Activated T-helper 1 cell treated with anti-CD3 and anti-CD28 coated beads, Interleukin-12 subunit alpha, Interleukin-12 subunit beta, Interleukin-2, Interleukin-4 antibody, amounts not matched to agents 30 ng/mL and 10 ng/mL and 1 ng/mL, durations not matched to agents 14 hours and 24 hours and 36 hours (primary cell): ENCODE measurements at regions not wholly inside any gene's neighbourhood (a gene's known extent, or its start where the extent isn't known, plus 50 kb on each side); places are given as distances from the start of the nearest gene placed in this dataset.

Source experiments
- DNase-seq: peaks from one replicate; pipeline ENCODE4 v3.0.0; 2021; ENCODE audit warnings: low spot score
- H3K27ac Mint-ChIP-seq: one replicate; pipeline ENCODE4 v1.8.0; 2021; ENCODE audit warnings: mild to moderate bottlenecking, mixed read lengths
- H3K27me3 Mint-ChIP-seq: one replicate; pipeline ENCODE4 v1.8.0; 2022; ENCODE audit warnings: mild to moderate bottlenecking, moderate library complexity, mixed read lengths; ENCODE audit not compliant: insufficient read depth
- H3K36me3 Mint-ChIP-seq: one replicate; pipeline ENCODE4 v1.8.0; 2021; ENCODE audit warnings: low read depth, mixed read lengths
- H3K4me1 Mint-ChIP-seq: one replicate; pipeline ENCODE4 v1.8.0; 2021; ENCODE audit warnings: low read depth, mixed read lengths
- H3K4me3 Mint-ChIP-seq: one replicate; pipeline ENCODE4 v1.8.0; 2021; ENCODE audit warnings: mild to moderate bottlenecking, moderate library complexity, mixed read lengths
- H3K9me3 Mint-ChIP-seq: one replicate; pipeline ENCODE4 v1.8.0; 2021; ENCODE audit warnings: mixed read lengths
- intact Hi-C: fragments of 100-400 bp; cut with micrococcal nuclease; formaldehyde crosslinking; loops from one replicate; pipeline ENCODE4 v1.15.1; 2024

- H3K4me1 Mint-ChIP-seq = no peaks in the 10 kb centered on the region
- no peak overlapping the region for H3K27ac Mint-ChIP-seq
- no peaks in the 10 kb centered on the region for H3K36me3 Mint-ChIP-seq
- intact Hi-C loops = no loop called here
- no peak overlapping the region for H3K4me3 Mint-ChIP-seq
- DNase-seq = no peak
- no peaks in the 10 kb centered on the region for H3K9me3 Mint-ChIP-seq
- no peaks in the 10 kb centered on the region for H3K27me3 Mint-ChIP-seq
Observed at GRCh38 chr5:89005990-89006389, 123.0 kb upstream of the MEF2C start.

- H3K9me3 Mint-ChIP-seq = no peaks in the 10 kb centered on the region
- intact Hi-C loops = no loop called here
- no peak for DNase-seq
Observed at GRCh38 chr5:89004379-89004778, 121.4 kb upstream of the MEF2C start.

GRCh38 chr5:89003563-89004036 is 120.6 kb upstream of the MEF2C start:
- intact Hi-C loops = no loop called here
- H3K4me1 Mint-ChIP-seq = no peaks in the 10 kb centered on the region
- H3K9me3 Mint-ChIP-seq = no peaks in the 10 kb centered on the region
- no peak for DNase-seq
- H3K27me3 Mint-ChIP-seq = no peaks in the 10 kb centered on the region
- H3K36me3 Mint-ChIP-seq = no peaks in the 10 kb centered on the region
- H3K27ac Mint-ChIP-seq = no peak overlapping the region
- no peak overlapping the region for H3K4me3 Mint-ChIP-seq

More at GRCh38 chr5:89004379-89004778, 121.4 kb upstream of the MEF2C start:
- no peak overlapping the region for H3K27ac Mint-ChIP-seq
- H3K4me3 Mint-ChIP-seq = no peak overlapping the region
- no peaks in the 10 kb centered on the region for H3K4me1 Mint-ChIP-seq
- H3K27me3 Mint-ChIP-seq = no peaks in the 10 kb centered on the region
- no peaks in the 10 kb centered on the region for H3K36me3 Mint-ChIP-seq

- Mint-ChIP-seq H3K4me3 (no peak overlapping the region), H3K27ac (no peak overlapping the region), H3K9me3 (no peaks in the 10 kb centered on the region), H3K27me3 (no peaks in the 10 kb centered on the region), H3K36me3 (no peaks in the 10 kb centered on the region), H3K4me1 (no peaks in the 10 kb centered on the region)
- intact Hi-C loops = no loop called here
- DNase-seq = no peak
Observed at GRCh38 chr5:88999853-89000252, 116.9 kb upstream of the MEF2C start.

GRCh38 chr5:88997937-88998336 is 115.0 kb upstream of the MEF2C start:
- Mint-ChIP-seq H3K4me3 (no peak overlapping the region), H3K27ac (no peak overlapping the region), H3K27me3 (no peaks in the 10 kb centered on the region), H3K9me3 (no peaks in the 10 kb centered on the region), H3K4me1 (no peaks in the 10 kb centered on the region), H3K36me3 (no peaks in the 10 kb centered on the region)
- no peak for DNase-seq
- intact Hi-C loops = no loop called here

GRCh38 chr5:88984040-88984439 is 101.1 kb upstream of the MEF2C start:
- H3K27ac Mint-ChIP-seq = no peak overlapping the region
- H3K4me1 Mint-ChIP-seq = peaks cover 11% of the 10 kb centered on the region
- H3K4me3 Mint-ChIP-seq = no peak overlapping the region
- H3K27me3 Mint-ChIP-seq = no peaks in the 10 kb centered on the region
- H3K36me3 Mint-ChIP-seq = no peaks in the 10 kb centered on the region
- intact Hi-C loops = no loop called here
- H3K9me3 Mint-ChIP-seq = peaks cover 3% of the 10 kb centered on the region
- no peak for DNase-seq

- Mint-ChIP-seq H3K4me3 (no peak overlapping the region), H3K27ac (no peak overlapping the region), H3K4me1 (peaks cover 12% of the 10 kb centered on the region), H3K36me3 (no peaks in the 10 kb centered on the region), H3K9me3 (peaks cover 4% of the 10 kb centered on the region), H3K27me3 (peaks cover 3% of the 10 kb centered on the region)
- intact Hi-C loops = loop anchor here (1.0 to 5.0 kb wide), 3 partner anchors 88 to 151 kb away; no protein-coding TSS in a partner anchor
- no peak for DNase-seq
Observed at GRCh38 chr5:88979726-88980125, 96.7 kb upstream of the MEF2C start.

GRCh38 chr5:88979244-88979643 is 96.3 kb upstream of the MEF2C start:
- DNase-seq = no peak
- intact Hi-C loops = loop anchor here (1.0 to 5.0 kb wide), 3 partner anchors 88 to 151 kb away; no protein-coding TSS in a partner anchor
- H3K4me3 Mint-ChIP-seq = no peak overlapping the region
- peak overlapping the region; percentile 72 for H3K27ac Mint-ChIP-seq
- no peaks in the 10 kb centered on the region for H3K36me3 Mint-ChIP-seq
- peaks cover 12% of the 10 kb centered on the region for H3K4me1 Mint-ChIP-seq
- peaks cover 3% of the 10 kb centered on the region for H3K27me3 Mint-ChIP-seq
- H3K9me3 Mint-ChIP-seq = peaks cover 4% of the 10 kb centered on the region

GRCh38 chr5:88976914-88977313 is 93.9 kb upstream of the MEF2C start:
- H3K27ac Mint-ChIP-seq = no peak overlapping the region

GRCh38 chr5:88967633-88968585 is 84.9 kb upstream of the MEF2C start:
- H3K9me3 Mint-ChIP-seq = no peaks in the 10 kb centered on the region
- no peak overlapping the region for H3K27ac Mint-ChIP-seq
- no peaks in the 10 kb centered on the region for H3K4me1 Mint-ChIP-seq
- H3K36me3 Mint-ChIP-seq = no peaks in the 10 kb centered on the region
- DNase-seq = no peak
- no peaks in the 10 kb centered on the region for H3K27me3 Mint-ChIP-seq
- intact Hi-C loops = no loop called here
- no peak overlapping the region for H3K4me3 Mint-ChIP-seq

More at GRCh38 chr5:88976914-88977313, 93.9 kb upstream of the MEF2C start:
- no peak for DNase-seq
- intact Hi-C loops = loop anchor here (5.0 kb wide), 1 partner anchor 90 kb away; no protein-coding TSS in a partner anchor
- Mint-ChIP-seq H3K27me3 (peaks cover 3% of the 10 kb centered on the region), H3K4me3 (no peak overlapping the region), H3K4me1 (peaks cover 12% of the 10 kb centered on the region), H3K9me3 (peaks cover 4% of the 10 kb centered on the region), H3K36me3 (no peaks in the 10 kb centered on the region)

- Mint-ChIP-seq H3K27me3 (no peaks in the 10 kb centered on the region), H3K9me3 (no peaks in the 10 kb centered on the region), H3K27ac (no peak overlapping the region), H3K4me3 (no peak overlapping the region), H3K4me1 (no peaks in the 10 kb centered on the region), H3K36me3 (no peaks in the 10 kb centered on the region)
- no peak for DNase-seq
- intact Hi-C loops = no loop called here
Observed at GRCh38 chr5:88964831-88965230, 81.8 kb upstream of the MEF2C start.

- Mint-ChIP-seq H3K4me3 (no peak overlapping the region), H3K4me1 (no peaks in the 10 kb centered on the region), H3K27me3 (no peaks in the 10 kb centered on the region), H3K9me3 (no peaks in the 10 kb centered on the region), H3K27ac (no peak overlapping the region), H3K36me3 (no peaks in the 10 kb centered on the region)
- intact Hi-C loops = no loop called here
- no peak for DNase-seq
Observed at GRCh38 chr5:88957013-88957412, 74.0 kb upstream of the MEF2C start.

- intact Hi-C loops = no loop called here
- H3K9me3 Mint-ChIP-seq = no peaks in the 10 kb centered on the region
Observed at GRCh38 chr5:88956416-88956815, 73.4 kb upstream of the MEF2C start.

More at GRCh38 chr5:88956416-88956815, 73.4 kb upstream of the MEF2C start:
- H3K27me3 Mint-ChIP-seq = no peaks in the 10 kb centered on the region
- no peaks in the 10 kb centered on the region for H3K36me3 Mint-ChIP-seq
- H3K4me3 Mint-ChIP-seq = no peak overlapping the region
- no peak for DNase-seq
- H3K27ac Mint-ChIP-seq = no peak overlapping the region
- H3K4me1 Mint-ChIP-seq = no peaks in the 10 kb centered on the region
